RKO (cell line): ENCODE measurements at regions not wholly inside any gene's neighbourhood (a gene's known extent, or its start where the extent isn't known, plus 50 kb on each side); places are given as distances from the start of the nearest gene placed in this dataset.

Experiments
- DNase-seq: peaks from one replicate; pipeline ENCODE4 v3.0.0-alpha.2; 2016; ENCODE audit warnings: low spot score

DNA sequence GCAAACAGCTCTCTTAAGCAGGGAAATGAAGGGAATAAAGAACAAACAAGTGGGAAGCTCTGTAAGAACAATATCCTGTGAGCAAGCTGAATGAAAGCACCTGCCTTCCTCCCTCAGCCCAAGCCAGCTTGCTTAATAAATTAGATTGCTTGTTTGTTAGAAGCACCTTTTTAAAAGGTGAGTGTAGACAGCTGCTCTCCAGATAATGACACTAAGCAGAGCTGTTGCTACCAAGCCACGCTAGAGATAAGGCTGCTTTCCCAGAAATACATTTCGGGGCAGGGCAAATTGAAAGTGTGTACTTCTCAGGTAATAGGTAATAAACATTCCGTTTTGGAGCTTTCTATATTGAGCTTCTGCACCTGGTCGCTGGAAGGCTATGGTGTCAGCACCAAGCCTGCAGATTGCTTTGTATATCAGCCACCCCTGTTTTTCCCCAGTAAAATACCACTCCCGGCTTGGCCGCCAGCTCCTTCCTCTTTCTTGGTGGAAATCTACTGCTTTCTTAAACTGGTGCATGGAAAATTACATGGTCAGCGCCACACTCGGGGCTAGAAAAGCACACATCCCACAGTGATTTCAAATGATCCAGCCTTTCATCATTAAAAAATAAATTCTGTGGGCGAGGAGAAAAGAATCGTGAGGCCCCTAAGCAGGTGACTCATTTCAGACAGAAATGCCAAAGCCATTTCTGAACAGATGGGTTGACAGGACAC lies 151.3 kb downstream of the ETS2 start:
- no peak for DNase-seq

DNA sequence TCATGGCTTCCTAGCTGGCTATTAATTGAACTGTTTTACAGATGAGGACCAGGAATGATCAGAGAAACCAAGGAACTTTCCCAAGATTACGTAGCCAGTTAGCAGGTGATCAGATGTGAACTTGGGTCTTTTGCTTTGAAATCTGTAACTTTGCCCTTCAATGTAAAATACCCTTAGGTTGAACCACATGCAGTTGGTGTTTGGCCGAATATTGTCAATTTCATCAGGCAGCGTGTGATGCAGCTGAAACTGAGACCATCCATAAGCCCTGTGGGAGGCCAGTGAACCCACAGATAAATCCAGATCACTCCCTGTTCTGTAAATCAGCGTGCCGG lies 150.8 kb downstream of the ETS2 start:
- no peak for DNase-seq

DNA sequence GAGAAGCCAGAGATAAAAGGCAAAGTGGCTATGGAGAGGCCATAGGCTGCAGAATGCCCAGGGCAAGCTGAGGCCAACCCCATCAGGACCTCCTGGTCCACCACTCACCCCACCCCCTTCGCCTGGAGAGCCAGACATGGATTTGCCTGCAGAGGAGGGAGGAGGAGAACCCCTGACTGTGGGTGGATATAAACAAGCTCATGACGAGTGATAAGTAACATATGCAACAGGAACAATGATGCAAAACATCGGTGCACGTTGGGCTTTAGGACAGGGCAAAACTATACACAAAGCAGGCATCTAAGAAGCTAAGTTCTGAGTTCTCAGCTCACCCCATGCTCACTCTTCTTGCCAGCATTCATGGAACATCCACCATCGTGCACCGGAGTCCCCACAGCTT lies 150.3 kb downstream of the ETS2 start:
- DNase-seq, result no peak

DNA sequence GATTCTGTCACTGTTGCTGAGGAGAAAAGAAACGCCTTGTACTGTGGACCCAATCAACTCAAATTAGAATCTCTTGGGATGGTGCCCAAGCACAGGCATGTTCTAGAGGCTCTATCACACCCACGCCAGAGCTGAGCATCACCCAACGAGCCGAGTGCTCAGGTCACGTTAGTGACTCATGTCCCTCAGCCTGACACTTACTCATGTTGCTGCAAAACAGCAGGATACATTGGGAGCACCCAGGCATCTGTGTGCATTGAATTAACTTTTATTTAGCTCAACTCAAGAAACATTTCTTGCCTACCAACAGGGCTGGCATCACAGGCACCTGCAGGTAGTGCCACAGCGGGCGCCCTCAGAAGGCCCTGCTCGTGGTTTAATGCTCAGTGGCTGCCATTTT lies 149.8 kb downstream of the ETS2 start:
- peak; percentile 52 for DNase-seq

DNA sequence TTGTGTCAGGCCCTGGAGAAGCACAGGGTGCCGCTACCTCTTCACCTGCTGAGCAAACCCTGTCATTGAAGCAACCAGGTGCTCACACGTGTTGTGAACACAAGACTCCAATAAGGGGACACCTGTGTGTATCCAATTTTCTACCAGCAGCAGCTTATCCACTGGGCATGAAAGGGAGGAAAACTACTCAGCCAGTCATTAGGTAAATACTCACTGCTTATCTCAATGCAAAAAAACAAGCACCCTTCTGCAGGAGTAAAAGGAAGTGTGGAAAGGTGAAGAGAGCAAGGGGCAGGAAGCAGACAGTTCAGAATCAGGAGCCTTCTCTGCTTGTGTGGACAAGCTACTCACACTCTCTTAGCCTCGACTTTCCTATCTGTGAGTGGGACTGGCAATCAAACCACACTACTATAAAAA lies 148.9 kb downstream of the ETS2 start:
- DNase-seq, result no peak

DNA sequence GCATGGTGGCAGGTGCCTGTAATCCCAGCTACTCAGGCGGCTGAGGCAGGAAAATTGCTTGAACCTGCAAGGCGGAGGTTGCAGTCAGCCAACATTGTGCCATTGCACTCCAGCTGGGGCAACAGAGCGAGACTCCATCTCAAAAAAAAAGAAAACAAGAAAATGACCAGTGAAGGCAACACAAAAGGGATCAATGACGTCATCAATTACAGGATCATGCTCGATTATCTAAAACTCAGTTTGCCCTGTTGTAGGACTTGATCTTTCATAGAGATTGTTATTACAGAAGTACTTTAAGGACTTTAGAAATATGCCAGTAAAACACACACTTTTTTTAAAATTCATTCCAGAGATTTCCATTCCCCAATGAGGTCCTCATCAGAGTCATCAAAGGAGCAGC lies 147.8 kb downstream of the ETS2 start:
- DNase-seq, result no peak

DNA sequence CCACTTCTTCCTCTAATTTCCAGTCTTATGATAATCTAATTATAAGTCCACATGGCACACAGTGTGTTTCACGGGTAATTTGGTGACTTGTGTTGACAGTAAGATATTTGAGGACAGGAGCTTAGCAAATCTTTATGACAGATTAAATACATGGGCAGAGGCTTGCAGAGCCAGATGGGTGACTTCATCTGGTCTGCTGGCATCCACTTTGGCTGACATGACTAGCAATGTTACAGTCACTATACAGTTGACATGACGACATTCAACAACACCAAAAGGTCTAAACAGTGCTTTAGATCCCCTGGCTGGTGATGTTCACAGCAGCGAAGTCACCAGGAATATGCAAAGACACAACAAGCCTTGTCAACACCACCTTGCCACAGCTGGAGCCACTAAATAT lies 147.2 kb downstream of the ETS2 start:
- no peak for DNase-seq

DNA sequence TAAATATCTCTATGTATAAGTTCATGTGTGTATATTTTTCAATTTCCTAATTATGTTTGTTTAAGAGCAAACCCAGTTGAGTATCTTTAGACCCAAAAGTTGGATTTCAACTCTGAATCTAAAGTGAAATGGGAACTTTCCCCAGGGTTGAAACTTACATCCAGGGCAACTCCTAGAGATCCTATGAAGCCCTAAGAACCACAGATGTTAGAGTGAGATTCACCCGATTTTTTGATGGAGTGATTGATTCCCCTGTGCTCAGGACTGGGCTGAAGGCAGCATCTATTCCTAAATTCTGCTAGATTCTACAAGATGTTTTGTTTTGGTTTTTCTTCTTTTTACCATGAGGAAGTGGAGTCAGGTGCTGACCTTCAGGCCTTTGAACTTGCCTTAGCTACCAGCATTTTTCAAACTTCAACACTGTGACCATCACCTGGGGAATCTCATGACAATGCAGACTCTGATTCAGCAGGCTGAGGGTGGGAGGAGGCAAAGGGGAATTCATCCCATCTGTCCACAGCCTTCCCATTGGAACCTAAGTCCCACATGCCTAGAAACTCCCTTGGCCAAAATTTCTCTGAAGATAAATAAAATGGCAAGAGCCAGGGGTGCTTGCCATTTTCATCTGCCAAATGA lies 145.5 kb downstream of the ETS2 start:
- no peak for DNase-seq

DNA sequence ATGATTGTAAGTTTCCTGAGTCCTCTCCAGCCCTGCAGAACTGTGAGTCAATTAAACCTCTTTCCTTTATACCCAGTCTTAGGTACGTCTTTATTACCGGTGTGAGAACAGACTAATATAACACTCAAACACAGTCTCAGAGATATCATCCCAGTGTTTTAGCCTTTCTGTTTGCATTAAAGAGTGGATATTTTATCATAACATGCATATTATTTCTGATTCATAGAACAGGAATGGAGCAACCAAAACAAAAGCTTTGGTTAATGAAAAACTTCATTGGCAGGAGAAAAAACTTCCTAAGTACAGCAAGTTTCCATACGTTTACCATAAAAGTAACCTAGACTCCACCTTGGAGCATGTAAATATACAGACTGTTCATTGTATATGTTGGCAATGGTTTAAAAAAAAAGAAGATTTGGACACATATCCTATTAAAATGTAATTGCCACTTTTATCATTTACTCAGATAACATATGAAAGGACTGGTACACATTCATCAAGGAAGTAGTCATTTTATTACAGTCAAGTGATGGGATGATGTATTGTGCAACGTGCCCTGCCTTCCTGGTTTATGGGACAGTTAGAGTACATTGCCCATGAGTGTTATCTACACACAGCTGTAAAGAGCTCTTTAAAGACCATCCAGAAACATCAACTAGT lies 144.8 kb downstream of the ETS2 start:
- DNase-seq, result no peak

DNA sequence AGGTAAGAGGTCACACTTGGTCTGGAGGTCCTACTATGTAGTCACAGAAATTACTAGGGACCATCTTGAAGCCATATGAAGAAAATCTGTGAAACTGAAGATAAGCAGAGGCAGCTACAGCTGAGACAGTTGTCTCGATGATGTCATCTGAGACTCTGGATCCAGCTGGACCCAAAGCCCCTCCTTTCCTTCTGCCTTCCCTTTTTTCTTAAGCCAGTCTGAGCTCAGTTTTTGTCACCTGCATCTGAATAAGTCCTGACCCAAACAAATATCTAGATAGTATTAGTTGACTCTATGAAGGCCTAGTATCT lies 143.3 kb downstream of the ETS2 start:
- DNase-seq, result no peak

DNA sequence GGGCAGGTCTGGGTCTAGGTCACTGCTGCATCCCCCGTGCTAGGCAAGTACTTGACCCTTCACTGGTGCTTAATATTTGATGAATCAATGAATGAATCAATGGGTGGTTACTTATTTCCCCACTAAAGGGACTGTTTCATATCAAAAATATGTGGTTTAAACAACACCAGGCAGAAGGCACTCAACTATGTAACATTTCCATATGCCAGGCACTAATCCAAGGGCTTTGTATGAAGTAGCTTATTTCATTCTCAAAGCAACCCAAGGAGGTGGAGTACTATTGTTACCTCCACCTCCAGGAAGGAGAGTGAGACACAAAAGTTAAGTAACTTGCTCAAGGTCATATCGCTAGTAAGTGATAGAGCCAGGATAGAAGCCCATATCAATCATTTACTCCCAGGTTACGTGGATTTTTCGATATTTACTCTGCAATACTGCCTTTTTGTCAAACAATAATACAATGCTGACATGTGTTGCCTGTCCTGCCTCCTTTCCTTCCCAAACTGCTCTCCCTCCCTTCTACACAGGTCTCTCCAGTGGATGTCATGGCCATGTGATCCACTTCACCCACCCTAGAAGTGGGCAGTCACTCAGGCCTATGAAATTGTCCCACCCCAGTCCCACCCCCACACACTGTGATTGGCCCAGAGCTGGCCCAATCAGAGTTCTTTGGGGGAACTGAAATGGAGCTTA lies 142.8 kb downstream of the ETS2 start:
- no peak for DNase-seq

DNA sequence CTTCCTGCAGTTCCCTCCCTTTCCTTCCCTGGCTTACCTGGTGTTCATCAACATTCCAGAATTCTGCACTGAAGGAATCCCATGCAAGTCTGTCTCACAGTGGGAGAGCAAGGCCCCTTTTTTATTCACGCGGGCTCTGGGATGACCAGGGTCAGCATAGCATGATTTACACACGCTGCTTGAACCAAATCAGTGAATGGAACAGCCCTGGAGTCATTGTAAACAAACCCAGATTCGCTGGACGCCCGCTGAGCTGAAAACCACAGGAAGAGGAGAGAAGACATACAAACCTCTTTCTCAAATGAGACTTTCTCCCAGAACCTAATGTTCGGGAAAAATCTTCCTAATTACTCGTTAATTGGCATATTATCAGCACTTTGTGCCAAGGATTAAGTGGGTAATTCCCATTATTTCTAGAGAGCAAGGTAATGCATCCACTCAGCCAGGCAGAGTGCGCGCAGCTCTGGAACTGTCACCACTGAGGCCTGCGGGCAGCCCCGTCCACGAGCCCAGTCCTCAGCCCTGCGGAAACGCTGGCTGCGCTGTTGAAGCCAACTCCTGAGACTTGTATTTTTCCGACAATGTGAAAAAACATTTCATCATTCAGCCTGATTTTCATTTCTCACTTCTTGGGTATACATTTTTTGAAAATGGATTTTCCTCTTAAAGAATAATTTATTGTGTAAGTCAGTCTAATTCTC lies 140.0 kb downstream of the ETS2 start:
- no peak for DNase-seq

DNA sequence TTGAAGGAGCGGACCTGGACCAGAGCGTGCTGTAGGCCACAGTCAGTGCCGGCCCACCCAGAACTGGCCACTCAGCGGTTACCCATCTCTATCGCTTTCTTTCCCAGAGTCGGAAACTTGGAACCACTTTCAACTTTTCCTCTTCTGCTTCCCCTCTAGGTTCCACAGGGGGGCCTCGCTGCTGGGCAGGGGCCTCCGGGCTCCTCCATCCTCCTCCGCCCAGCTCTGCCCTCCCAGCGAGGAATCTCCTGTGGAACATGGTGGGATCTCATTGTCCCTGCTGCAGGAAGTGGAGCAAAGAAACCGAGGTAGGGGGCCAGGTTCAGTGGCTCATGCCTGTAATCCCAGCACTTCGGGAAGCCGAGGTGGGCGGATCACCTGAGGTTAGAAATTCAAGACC lies 139.2 kb downstream of the ETS2 start:
- DNase-seq, result no peak

DNA sequence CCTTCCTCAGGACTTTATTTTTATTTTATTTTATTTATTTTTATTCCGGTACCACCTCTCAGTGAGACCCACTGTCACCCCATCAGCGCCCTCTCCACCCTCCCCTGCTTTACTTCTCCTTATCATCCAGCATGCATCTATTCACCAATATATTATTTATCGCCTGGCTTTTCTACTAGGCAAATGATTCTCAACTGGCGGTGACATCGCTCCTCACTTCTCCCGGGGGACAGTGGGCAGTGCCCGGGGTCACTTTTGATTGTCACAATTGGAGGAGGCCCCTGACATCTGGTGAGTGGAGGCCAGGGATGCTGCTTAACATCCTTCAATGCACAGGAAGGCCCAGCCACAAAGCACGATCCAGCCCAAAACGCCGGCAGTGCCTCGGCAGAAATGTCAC lies 138.7 kb downstream of the ETS2 start:
- DNase-seq, result no peak

DNA sequence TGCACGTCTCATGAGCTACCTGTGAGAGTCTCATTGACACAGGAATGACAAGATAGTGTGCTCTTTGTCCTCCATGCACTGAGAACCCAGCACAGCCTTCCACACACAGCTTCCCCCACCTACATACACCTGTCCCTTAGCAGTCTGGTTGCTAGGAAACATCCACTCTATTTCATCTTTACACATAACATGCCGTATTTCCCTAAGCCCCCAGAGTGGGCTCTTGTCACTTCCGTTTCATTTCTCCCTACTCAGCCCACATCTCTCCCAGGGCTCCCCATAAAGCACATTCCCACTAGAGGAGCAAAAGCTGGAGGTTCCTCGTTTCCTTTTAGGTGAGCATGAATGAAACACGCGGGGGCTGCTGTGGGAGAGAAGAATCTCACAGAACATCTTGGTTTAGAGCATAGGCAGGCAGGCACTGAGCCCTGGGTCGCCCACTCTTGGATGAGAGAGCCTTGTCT lies 137.1 kb downstream of the ETS2 start:
- DNase-seq, result no peak

DNA sequence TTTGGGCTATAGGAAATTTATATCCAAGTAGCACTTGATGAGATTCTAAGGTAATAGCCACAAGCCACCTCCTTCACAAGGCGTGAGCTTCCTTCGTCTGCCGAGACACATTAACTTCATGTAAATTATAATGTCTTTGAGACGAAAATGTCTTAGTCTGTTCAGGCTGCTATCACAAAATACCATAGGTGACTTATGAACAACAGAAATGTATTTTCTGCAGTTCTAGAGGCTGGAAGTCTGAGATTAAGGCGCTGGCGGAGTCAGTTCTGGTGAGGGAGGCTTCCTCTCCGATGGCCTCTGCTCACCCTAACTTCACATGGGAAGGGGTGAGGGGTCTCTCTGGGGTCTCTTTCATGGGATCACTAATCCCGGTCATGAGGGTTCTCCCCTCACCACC lies 133.0 kb downstream of the ETS2 start:
- DNase-seq, result no peak

DNA sequence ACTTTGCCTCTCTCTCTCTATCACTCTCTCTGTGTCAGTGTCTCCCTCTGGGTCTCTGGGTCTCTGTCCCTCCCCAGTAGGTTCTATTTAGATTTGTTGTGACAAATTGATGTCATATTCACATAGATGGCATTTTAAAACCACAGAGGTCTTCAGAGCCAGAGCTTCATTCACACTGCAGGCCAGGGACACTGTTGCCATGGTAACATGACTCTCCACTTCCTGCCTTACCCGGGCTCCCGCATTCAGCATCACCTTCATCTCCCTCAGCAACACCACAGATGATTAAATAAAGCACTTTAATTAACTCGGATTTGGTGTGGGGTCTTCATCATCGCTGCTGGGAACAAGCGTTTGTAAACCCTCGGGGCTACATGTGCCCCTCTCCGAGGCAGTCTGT lies 132.6 kb downstream of the ETS2 start:
- DNase-seq, result no peak

DNA sequence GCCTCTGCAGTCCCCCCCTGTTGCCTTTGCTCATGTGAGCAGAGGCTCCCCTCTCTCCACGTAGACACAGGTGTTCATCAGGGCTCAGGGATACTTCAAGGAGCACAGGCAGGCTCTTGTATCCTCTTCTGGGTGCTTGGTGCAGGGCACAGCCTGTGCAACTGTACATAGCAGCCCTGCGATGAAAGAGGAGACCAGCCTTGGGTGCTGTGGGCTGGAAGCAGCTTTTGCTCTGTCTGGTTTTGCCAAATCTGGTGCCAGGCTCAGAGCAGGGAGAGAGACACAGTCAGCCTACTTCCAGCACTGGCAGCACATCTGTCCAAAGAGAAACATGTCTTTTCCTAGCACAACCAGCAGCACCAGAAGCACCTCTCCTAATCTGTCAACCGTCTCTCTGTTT lies 132.1 kb downstream of the ETS2 start:
- DNase-seq, result no peak

DNA sequence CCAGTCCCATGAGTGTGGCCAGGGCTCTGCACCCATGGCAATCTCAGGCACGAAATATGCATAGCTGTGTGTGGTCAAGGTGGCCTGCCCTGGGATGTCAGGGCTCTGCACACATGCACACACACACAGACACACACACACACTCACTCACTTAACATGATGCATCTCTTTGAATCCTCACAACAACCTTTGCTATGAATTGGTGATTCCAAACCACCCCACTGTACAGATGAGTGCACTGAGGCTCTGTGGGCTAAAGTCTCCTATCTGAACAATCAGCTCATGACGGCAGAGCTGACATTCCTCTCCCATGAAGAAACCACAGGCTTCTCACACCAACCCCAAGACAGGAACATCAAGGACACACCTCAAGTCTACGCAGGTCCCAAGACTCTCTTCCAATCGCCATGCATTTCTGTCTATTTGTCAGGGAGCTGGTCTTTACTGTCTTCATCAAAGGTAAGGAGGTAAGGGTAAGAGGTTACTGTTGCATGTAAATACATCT lies 131.6 kb downstream of the ETS2 start:
- no peak for DNase-seq

DNA sequence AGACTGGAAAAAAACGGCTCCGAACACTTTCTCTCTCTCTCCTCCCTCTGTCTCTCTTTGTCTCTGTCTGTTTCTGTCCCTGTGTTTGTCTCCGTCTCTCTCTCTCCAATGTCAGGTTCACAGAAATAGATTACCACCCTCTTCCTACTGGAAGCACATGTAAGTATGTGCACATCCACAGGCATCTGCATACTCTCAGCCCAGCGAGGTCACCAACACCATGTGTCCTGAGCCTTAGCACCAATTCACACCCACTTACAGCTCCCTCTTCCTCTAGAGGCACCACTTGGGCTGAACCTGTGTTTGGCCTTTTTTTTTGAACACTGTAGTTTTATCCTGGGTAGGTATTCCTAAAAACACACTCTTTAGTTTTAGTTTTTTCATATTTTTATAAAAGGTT lies 130.5 kb downstream of the ETS2 start:
- DNase-seq, result no peak

DNA sequence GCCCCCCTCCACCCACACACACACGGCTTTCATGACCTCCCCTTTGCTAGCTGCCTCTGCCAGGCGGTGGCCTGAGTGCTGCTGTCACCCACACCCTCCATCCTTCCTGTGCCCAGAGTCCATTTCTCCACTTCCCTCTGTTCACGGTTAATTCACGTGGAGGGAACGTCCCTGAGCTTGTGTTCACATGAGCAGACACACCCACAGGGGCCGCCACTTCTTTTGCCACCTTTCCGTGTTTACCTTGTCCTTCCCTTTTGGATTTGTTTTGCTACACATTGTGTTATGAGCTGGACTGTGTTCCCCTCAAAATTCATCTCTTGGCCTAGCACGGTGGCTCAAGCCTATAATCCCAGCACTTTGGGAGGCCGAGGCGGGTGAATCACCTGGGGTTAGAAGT lies 128.0 kb downstream of the ETS2 start:
- no peak for DNase-seq

DNA sequence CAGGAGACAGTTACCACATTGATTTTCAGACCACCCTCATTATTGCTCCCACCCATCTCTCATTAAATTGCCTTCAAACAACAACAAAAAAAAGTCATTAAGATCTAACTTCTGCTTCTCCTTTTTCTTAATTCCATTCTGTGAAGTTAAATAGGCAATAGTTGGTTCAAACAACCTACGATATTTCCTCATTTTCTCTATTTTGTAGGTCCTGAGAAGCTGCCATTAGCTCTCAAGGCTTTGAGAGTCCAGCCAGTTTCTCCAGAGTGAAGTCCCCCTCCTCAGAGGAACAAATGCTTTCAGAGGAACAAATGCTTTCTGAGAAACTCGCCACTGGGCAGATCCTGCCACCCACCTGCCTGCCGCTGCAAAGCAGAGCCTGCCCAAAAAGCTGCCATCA lies 125.6 kb downstream of the ETS2 start:
- no peak for DNase-seq
